SK-N-SH (cell line): ENCODE measurements at regions not wholly inside any gene's neighbourhood (a gene's known extent, or its start where the extent isn't known, plus 50 kb on each side); places are given as distances from the start of the nearest gene placed in this dataset.

ENCODE experiments used
- CTCF ChIA-PET: fragments of 300-600, 350-600 bp; formaldehyde crosslinking; extraction: SDS; loops from one replicate; lab custom pipeline; 2021; lab: Yijun Ruan, JAX
- POLR2A ChIA-PET: fragments of 350-600 bp; sonication (Branson Sonifier 250); formaldehyde crosslinking; extraction: SDS; loops from one replicate; lab custom pipeline; 2020; ENCODE audit warnings: antibody characterized with exemption, inconsistent platforms; lab: Yijun Ruan, JAX
- DNase-seq: peaks from one replicate; pipeline ENCODE4 v3.0.0; 2012
- H2AFZ ChIP-seq: fragments of 200-600 bp; sonication (generic); 2 replicates; pipeline ENCODE4 v1.8.1; 2016; ENCODE audit warnings: antibody characterized with exemption, mild to moderate bottlenecking, low read depth
- H3F3A ChIP-seq: fragments of 200-600 bp; sonication (generic); replicated peaks from 2 replicates; pipeline ENCODE3; 2016; ENCODE audit warnings: antibody characterized with exemption, mild to moderate bottlenecking; ENCODE audit not compliant: insufficient read depth
- H3K27ac ChIP-seq, 2 experiments: fragments of 200-500 bp in 1 of 2; fragments of 200-600 bp in 1 of 2; sonication (Bioruptor generic) in 1 of 2; sonication (generic), shearing (Covaris generic) in 1 of 2; 2 replicates each; pipeline versions ENCODE4 v1.5.1 to v1.6.1; 2014 to 2016; ENCODE audit warnings: low read depth in 2 of 2, inconsistent platforms in 1 of 2, low read length in 1 of 2, mild to moderate bottlenecking in 1 of 2, mixed read lengths in 1 of 2
- H3K27me3 ChIP-seq: fragments of 200-600 bp; sonication (generic), shearing (Covaris generic); 2 replicates; pipeline ENCODE4 v1.6.1; 2016; ENCODE audit warnings: mixed run types; ENCODE audit not compliant: insufficient read depth
- H3K36me3 ChIP-seq, 2 experiments: fragments of 200-500 bp in 1 of 2; fragments of 200-600 bp in 1 of 2; sonication (Bioruptor generic) in 1 of 2; sonication (generic) in 1 of 2; replicated peaks in 1 of 2; 2 replicates each; pipeline versions ENCODE3 to v1.5.1; 2014 to 2016; ENCODE audit warnings: low read length in 1 of 2, mild to moderate bottlenecking in 1 of 2; ENCODE audit not compliant: insufficient read depth in 2 of 2, control insufficient read depth in 1 of 2
- H3K4me1 ChIP-seq, 2 experiments: fragments of 200-500 bp in 1 of 2; fragments of 200-600 bp in 1 of 2; sonication (Bioruptor generic) in 1 of 2; sonication (generic), shearing (Covaris generic) in 1 of 2; 2 replicates each; pipeline versions ENCODE4 v1.5.1 to v1.6.1; 2014 to 2016; ENCODE audit warnings: low read depth in 1 of 2, low read length in 1 of 2, mixed run types in 1 of 2; ENCODE audit not compliant: insufficient read depth in 2 of 2, control insufficient read depth in 1 of 2
- H3K4me2 ChIP-seq: fragments of 200-600 bp; sonication (generic), shearing (Covaris generic); 2 replicates; pipeline ENCODE4 v1.6.1; 2017; ENCODE audit warnings: mixed run types
- H3K4me3 ChIP-seq, 2 experiments: fragments of 200-500 bp in 1 of 2; fragments of 200-600 bp in 1 of 2; sonication (Bioruptor generic) in 1 of 2; sonication (generic), shearing (Covaris generic) in 1 of 2; 2 replicates each; pipeline versions ENCODE4 v1.5.1 to v1.8.1; 2014 to 2016; ENCODE audit warnings: low read depth in 2 of 2, inconsistent platforms in 1 of 2, low read length in 1 of 2, mild to moderate bottlenecking in 1 of 2, mixed read lengths in 1 of 2, moderate library complexity in 1 of 2
- H3K79me2 ChIP-seq: fragments of 200-600 bp; sonication (generic); 2 replicates; pipeline ENCODE4 v1.8.1; 2017; ENCODE audit warnings: mild to moderate bottlenecking; ENCODE audit not compliant: insufficient read depth
- H3K9ac ChIP-seq: fragments of 200-600 bp; sonication (generic); 2 replicates; pipeline ENCODE4 v1.6.1; 2017; ENCODE audit warnings: mixed run types
- H3K9me2 ChIP-seq: fragments of 200-600 bp; sonication (generic); 2 replicates; pipeline ENCODE4 v1.6.1; 2017; ENCODE audit warnings: mixed run types
- H3K9me3 ChIP-seq: fragments of 200-600 bp; sonication (generic); 2 replicates; pipeline ENCODE4 v1.6.1; 2017; ENCODE audit warnings: mixed run types, mild to moderate bottlenecking, moderate library complexity
- H4K20me1 ChIP-seq: fragments of 200-600 bp; sonication (generic); 2 replicates; pipeline ENCODE4 v1.6.1; 2017; ENCODE audit warnings: mild to moderate bottlenecking, mixed run types; ENCODE audit not compliant: insufficient read depth
- CTCF ChIP-seq: fragments of 200-600 bp; sonication (generic); IDR thresholded peaks from 2 replicates; pipeline ENCODE4 v1.6.1; 2017; ENCODE audit warnings: antibody characterized with exemption, mild to moderate bottlenecking, moderate library complexity
- ELF1 ChIP-seq: IDR thresholded peaks from 2 replicates; pipeline ENCODE4 v1.4.0; 2012
- FOXJ3 ChIP-seq: sonication (generic); formaldehyde crosslinking; IDR thresholded peaks from 2 replicates; pipeline ENCODE4 v1.5.1; 2020; ENCODE audit warnings: mild to moderate bottlenecking, missing genetic modification reagents
- GABPA ChIP-seq: IDR thresholded peaks from 2 replicates; pipeline ENCODE4 v1.4.0; 2012; ENCODE audit warnings: low read depth, mild to moderate bottlenecking
- IRF3 ChIP-seq: fragments of 150-350 bp; IDR thresholded peaks from 2 replicates; pipeline ENCODE4 v1.6.1; 2016; ENCODE audit warnings: mild to moderate bottlenecking, low read depth, low read length
- MEF2A ChIP-seq: IDR thresholded peaks from 2 replicates; pipeline ENCODE4 v1.4.0; 2012; ENCODE audit warnings: low read depth, borderline replicate concordance
- MXI1 ChIP-seq: IDR thresholded peaks from 2 replicates; pipeline ENCODE4 v1.6.1; 2012; ENCODE audit warnings: mild to moderate bottlenecking, low read depth, low read length, improper control_type of control experiment
- POLR2AphosphoS5 ChIP-seq: IDR thresholded peaks from 2 replicates; pipeline ENCODE4 v1.6.1; 2012; ENCODE audit warnings: low read depth, low read length
- RCOR1 ChIP-seq: fragments of 150-350 bp; IDR thresholded peaks from 2 replicates; pipeline ENCODE4 v1.6.1; 2017; ENCODE audit warnings: antibody characterized with exemption, low read length
- REST ChIP-seq: IDR thresholded peaks from 2 replicates; pipeline ENCODE4 v1.6.1; 2012; ENCODE audit warnings: mild to moderate bottlenecking, low read depth, low read length, moderate library complexity
- TCF12 ChIP-seq: IDR thresholded peaks from 2 replicates; pipeline ENCODE4 v1.4.0; 2012
- USF1 ChIP-seq: IDR thresholded peaks from 2 replicates; pipeline ENCODE4 v1.4.0; 2012; ENCODE audit warnings: low read depth, borderline replicate concordance
- ZBTB33 ChIP-seq: IDR thresholded peaks from 2 replicates; pipeline ENCODE4 v1.4.0; 2012; ENCODE audit warnings: low read depth, borderline replicate concordance
- WGBS: methylation state at CpG from one replicate; pipeline ENCODE4 v1.1.6; 2017; ENCODE audit warnings: low lambda C conversion rate; 5-methylcytosine and 5-hydroxymethylcytosine counted together

GRCh38 chr2:67851956-67852824 lies 210.6 kb downstream of the C1D start (continued):
- no peak for TF ChIP-seq IRF3
- TF ChIP-seq CTCF = no peak
- no peak for TF ChIP-seq GABPA

GRCh38 chr2:67854103-67854743 lies 208.6 kb downstream of the C1D start:
- peak; percentile 50 for DNase-seq
- ChIA-PET CTCF (interaction anchor here (1.1 to 3.1 kb wide), 7 partner anchors 12 to 1279 kb away, joined by 3 to 20 read pairs (median 5); no protein-coding TSS in a partner anchor), POLR2A (interaction anchor here (0.6 to 1.6 kb wide), 5 partner anchors 12 to 293 kb away, joined by 3 to 7 read pairs (median 3); no protein-coding TSS in a partner anchor)
- Histone ChIP-seq H3F3A (no peaks in the 10 kb centered on the region), H3K4me2 (no peak overlapping the region), H3K4me1 (peaks cover 0 to 18% of the 10 kb centered on the region in 2 experiments; a peak in 2 of 4 replicates), H2AFZ (no peak overlapping the region; the same call in 1 of the 2 replicates), H3K27me3 (no peaks in the 10 kb centered on the region), H3K79me2 (no peaks in the 10 kb centered on the region), H3K9me2 (no peaks in the 10 kb centered on the region), H3K9ac (no peak overlapping the region), H3K4me3 (no peak overlapping the region), H4K20me1 (no peaks in the 10 kb centered on the region), H3K27ac (peak overlapping the region; percentile 5 to 97; a peak in 2 of 4 replicates), H3K9me3 (no peaks in the 10 kb centered on the region), H3K36me3 (no peaks in the 10 kb centered on the region)
- WGBS = 19% methylated on average over 6 of the region's 6 CpGs
- no peak for TF ChIP-seq MEF2A
- TF ChIP-seq MXI1 = no peak; the same call in 1 of the 2 replicates
- no peak for TF ChIP-seq CTCF
- TF ChIP-seq FOXJ3 (CRISPR knock-in tag) = peak; percentile 18; the same call in 1 of the 2 replicates
- TF ChIP-seq ELF1 = no peak
- TF ChIP-seq USF1 = no peak
- TF ChIP-seq IRF3 = no peak
- TF ChIP-seq REST = no peak
- TF ChIP-seq ZBTB33 = no peak
- TF ChIP-seq POLR2AphosphoS5 = no peak
- TF ChIP-seq TCF12 = peak; percentile 78
- peak; percentile 88 for TF ChIP-seq RCOR1
